ENCODE measurements at regions not wholly inside any gene's neighbourhood (a gene's known extent, or its start where the extent isn't known, plus 50 kb on each side); places are given as distances from the start of the nearest gene placed in this dataset.

GRCh38 chr7:387132-388022 is 97.4 kb downstream of the FOXL3 start:
- no peak for DNase-seq

DNA sequence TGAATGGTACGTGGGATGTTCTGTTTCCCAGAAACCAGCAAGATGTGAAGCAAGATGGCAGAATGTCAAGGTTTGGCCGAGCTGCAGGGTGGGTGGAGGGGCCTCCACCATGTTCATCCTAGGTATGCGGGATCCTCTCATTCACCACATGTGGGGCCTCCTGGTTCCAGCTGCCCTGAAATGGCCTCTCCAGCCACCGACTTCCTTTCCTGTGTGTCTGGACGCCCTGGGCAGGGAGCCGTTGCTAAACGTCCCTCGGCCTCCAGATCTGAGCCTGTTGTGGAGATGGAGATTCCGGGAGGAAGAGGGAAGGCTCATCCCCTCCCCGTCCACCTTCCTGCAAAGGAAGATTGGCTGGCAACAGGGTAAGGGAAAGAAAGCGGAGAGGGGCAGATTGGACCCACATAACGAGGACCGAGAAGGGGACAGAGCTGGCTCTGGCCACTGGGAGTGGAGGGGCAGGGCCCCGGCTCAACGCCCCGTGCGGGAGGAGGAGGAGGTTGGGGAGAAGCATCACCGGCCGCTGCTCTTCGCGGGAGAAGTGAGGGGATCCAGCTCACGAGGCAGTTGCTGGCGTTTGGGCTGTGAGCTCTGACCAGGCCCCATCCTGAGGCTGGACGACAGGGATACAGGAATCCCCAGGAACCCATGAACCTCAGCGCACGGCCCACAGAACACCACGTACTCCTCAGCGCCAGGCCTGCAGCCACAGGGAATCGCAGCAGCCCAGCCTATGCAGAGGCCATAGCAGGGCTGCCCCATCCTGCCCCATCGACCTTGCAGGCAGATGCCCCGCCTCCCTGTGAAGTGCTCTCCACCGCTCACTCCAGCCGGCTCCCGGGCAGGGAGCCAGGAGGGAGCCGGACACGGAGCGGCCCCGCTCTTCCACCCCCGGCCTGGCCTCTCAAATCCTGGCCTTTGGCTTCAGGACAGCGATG is 98.3 kb downstream of the FOXL3 start:
- DNase-seq = no peak

DNA sequence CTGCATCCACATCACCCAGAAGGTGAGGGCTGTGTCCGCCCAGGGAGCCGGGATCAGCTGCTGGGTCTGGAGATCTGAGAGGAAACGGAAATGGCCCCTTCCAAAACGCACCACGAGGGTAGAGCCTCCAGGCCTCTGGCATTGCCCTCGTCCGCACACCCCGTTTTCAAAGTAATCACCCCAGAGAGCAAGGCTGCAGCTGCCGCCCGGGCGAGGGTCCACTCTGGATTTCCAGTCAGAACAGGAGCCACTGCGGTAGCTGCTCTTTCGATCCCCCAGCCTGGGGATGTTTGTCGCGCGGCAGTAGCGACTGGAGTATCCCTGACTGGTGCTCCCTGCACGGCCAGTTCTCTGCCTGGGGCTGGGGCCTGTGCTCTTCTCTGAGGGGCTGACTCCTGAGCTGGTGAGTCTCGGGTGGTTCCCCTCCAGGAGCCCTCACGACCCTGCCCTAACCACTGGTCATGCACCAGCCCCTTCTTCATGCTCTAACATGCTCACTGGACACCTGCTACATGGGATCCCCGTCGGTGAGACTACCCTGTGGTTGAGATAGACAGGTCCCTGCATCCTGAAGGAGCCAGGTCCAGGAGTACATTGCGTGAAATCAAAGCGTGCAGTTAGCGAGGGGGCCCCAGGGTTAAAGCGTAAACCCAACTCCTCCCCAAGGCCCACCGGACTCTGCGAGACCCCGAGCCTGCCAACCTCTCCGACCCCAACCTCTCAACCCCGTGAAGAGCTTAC is 99.2 kb downstream of the FOXL3 start:
- DNase-seq = no peak

DNA sequence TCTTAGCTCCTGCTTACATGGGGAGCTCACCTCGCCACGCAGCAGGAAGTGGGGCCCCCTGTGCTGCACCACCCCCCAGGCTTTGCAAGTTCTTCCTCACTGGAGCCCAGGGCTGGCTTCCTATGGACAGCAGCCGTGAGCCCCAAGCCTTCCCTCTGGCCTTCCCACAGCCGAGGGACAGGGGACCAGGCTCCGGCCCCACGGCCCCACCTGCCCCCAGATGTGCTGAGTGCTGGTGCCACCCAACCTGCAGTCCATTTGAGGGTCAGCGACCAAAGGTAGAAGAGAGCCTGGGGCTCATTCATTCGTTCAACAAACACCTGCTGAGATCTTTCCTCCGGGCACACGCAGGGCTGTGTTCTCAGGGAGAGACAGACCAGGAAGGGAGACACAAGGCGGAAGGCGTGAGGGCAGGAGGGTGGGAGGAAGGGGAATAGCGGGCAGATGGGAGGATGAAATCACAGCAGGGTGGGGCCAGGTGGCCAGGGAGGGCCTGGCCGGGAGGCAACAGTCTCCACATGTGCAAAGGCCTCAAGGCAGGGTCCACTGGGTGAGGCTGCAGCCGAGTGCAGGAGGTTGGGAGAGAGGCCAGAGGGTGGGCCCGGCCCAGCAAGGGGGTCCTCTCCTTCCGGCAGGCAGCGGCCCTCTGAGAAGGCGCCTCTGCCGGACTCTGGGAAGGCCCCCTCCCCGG is 100.1 kb downstream of the FOXL3 start:
- no peak for DNase-seq

GRCh38 chr7:390761-391410 is 100.9 kb downstream of the FOXL3 start:
- no peak for DNase-seq

DNA sequence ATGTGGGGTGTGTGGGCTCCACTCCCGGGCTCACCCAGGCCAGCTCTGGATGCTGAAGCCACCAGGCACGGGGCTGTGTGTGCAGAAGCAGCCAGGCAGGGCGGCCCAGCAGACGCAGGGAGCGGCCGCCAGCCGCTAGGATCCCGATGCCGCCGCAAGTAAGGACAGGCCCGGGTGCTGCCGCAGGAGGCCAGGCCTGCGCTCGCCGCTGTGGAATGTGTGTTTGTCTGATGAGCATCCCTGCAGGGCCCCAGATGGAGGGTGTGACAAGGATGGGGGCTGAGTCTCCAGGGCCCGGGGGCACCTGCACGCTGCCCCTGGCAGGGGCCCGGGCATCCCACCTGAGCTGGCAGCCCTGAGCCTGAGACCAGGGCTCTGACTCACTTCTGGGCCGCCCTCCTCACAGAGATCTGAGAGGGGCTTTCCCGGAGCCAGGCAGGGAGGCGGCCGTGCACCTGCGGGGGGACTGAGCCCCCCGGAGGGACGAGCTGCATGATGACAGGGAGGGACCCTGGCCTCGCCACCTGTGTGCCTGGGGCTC is 101.5 kb downstream of the FOXL3 start:
- no peak for DNase-seq

DNA sequence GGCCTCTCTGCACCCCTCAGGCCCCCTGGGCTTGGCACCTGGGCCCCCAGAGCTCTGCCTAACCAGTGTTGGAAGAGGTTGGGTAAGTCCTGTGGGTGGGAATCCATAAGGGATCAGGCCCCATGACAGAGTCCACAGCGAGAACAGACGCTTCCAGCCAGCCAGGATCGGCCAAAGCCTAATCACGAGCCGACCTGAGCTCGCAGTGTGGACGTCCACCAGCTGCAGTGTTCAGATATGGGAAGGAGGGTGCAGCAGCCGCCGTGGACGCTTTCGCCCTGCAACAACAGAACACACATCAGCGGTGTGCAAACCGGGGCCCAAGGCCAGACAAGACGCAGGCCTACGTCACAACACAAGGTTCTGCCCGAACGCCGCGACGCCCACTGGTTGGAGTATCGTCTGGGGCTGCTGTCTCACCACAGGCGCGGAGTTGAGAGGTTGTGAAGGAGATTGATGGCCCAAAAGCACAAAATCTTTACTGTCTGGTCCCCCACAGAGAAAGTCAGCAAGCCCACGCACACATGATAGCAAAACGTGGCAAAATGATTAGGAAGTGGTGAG is 102.1 kb downstream of the FOXL3 start:
- DNase-seq = no peak

GRCh38 chr7:392822-393221 is 102.9 kb downstream of the FOXL3 start:
- DNase-seq = no peak

- no peak for DNase-seq
These were observed 105.7 kb downstream of the FOXL3 start for GRCh38 chr7:395643-396042.

- DNase-seq = no peak
These were observed 108.9 kb downstream of the FOXL3 start for GRCh38 chr7:398888-399287.

DNA sequence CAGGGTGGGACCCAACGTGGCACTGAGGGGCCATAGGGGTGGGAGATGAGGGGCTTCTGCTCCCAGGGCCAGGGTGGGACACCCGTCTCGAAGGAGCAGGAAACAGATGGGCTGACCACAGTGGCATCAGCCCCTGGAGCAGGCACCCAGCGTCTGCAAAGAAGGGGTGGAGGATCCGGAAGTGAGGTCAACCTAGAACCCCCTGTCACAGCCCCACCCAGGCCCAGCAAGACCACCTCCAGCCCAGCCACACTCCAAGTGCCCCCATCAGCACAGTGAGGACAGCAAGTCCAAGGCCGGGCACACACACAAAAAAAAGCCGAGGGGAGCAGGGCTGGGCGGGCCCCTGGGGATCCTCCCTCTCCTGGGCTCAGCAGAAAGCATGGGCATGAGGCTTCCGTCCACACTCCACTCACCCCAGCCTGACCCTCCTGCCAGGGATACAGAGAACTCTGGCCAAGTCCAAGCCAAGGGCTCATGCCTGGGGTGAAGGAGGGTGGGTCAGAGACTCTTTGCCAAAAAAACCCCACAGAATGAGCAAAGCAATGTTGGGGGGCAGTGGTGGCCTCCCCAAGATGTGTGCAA is 111.0 kb downstream of the FOXL3 start:
- no peak for DNase-seq

GRCh38 chr7:401495-401894 is 111.5 kb downstream of the FOXL3 start:
- no peak for DNase-seq

DNA sequence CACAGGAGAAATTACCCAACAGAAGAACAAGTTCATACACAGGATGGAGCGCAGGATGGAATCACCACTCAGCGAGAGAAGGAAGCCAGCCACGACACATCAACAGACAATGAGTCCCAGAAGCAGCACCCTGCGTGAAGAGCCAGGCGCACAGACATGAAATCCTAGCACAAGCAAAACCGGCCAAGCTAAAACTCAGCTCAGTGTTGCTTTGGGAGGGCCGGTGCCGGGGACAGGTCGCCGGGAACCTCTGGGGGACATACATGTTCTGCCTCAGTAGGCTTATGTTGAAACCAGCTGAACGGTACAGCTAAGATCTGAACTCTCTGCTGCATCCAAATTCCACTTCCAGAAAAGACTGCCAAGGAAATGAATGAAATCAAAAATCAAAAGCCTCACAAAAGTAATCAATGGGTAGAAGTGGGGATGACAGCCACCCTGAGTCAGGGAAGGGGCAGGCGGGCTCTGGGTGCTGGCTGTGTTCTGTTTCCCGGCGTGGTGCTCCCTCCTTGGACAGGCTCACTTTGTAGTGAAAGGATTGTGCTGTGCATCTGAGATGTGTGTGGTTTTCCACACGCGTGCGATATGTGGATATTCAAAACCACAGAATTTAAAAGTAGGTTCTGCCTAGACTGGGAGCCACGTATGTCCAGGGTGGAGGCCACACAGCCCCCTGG is 114.7 kb downstream of the PDGFA start:
- no peak for DNase-seq

DNA sequence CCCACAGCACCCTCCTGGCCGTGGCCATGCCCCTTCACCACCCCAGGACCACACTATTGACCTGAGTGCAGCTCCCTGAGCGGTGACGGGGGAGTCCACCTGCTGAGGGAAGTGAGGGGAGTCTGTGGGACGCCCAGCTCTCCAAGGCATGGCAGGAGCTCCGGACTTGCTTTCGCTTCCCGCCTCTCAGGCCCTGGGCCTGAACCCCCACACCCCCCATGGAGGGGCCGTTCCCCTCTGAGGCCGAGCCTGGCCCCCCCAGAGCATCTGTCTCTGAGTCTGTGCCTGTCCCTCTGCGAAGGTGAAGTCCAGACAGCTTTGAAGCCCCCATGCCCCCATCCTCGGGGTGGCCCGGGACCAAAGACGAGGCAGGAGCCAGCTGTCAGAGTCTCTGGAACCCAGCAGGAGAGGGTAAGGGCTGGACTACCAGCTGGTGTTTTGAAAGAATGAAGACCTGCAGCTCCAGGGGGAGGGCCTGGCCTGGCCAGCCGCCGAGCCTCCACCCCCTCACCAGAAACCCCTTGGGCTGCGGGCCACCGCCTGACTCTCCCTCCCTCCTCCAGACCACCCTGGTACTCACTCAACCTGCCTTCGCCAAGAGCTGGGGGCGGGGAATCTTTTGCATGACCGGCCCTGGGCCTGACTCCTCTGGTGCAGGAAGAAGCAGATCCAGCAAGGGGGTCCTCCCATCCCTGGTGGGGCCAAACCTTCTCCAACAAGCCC is 114.0 kb downstream of the PDGFA start:
- no peak for DNase-seq

DNA sequence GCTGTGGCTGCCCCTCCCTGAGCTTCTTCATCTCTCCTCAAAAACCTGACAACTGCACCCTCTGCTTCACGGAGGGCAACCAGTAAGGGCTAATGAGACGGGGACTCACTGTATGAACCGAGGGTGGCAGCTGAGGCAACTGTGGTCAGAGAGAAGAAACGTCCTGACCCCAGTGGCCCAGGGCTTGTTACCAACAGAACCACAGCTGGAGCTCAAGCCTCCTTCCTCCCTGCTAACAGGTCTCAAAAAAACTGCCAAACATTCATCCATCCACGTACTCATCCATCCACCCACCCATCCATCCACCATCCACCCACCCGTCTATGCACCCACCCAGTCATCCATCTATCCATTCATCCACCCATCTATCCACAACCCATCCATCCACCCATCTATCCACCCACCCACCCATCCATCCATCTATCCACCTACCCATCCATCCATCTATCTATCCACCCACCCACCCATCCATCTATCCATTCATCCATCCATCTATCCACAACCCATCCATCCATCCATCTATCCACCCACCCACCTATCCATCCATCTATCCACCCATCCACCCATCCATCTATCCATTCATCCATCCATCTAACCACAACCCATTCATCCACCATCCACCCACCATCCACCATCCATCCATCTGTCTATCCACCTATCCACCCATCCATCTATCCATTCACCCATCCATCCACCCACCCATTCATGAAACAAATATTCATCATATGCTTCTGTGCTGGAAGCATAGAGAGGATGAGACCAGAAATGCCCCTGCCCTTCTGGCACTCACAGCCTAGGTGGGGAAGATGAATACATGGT is 111.7 kb downstream of the PDGFA start:
- no peak for DNase-seq

GRCh38 chr7:408751-409311 is 110.8 kb downstream of the PDGFA start:
- no peak for DNase-seq

DNA sequence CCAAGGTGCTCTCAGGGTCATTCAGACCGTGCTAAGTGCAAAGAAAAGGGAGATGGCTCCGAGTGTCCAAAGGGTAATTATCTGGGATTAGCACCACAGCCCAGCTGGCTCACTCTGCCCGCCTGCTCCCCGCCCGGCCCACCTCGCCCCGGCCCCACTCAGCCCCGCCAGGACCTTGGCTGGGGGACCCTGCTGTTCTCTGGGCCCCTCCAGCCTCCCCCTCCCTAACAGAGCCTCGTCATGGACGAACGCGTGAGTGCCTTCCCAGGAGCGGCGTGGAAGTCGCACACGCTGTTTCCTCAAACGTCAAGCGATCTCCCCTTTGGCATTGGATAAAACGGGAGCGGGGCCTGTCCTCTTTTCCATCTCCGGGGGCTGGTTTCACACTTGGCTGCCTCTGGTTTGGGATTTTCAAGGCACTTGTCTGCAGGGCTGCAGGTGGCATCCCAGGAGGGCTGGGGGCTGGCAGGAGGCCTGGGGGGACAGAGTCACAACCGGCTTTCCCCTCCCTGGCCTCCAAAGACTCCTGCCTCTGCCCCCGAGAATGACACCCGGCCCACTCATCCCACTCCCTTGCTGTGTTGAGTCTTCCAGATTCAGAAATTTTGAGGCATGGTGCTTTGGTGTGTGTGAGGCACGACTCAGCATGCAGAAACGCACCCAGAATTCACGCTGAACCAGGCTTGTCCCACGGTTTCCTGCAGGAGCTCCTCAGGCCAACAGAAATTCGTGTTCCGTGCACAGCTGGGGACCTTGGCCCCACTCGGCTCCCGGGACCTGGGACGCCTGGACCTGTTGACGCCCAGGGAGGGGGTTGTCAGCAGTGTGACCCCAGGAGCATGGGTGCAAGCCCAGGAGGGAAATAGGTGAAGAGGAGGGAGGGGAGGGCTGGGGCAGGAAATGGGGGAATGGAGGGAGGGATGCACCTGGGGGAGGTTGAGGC is 110.0 kb downstream of the PDGFA start:
- DNase-seq = no peak
